Activated naive CD4-positive, alpha-beta T cell treated with anti-CD3 and anti-CD28 coated beads for 36 hours (primary cell): ENCODE measurements at regions not wholly inside any gene's neighbourhood (a gene's known extent, or its start where the extent isn't known, plus 50 kb on each side); places are given as distances from the start of the nearest gene placed in this dataset.
"Not testable (repeated sequence)": the region's sequence is repeated elsewhere in the genome, so short reads cannot be mapped to it uniquely, and the experiment has no call there.

Experiments
- CTCF ChIA-PET: fragments of 350-600 bp; sonication (Branson Sonifier 250); formaldehyde crosslinking; loops from one replicate; lab custom pipeline; 2021; ENCODE audit warnings: antibody characterized with exemption; lab: Charles Lee
- DNase-seq: peaks from one replicate; pipeline ENCODE4 v3.0.0-alpha.2; 2020
- H3K27ac Mint-ChIP-seq: one replicate; pipeline ENCODE4 v1.8.0; 2021; ENCODE audit warnings: mild to moderate bottlenecking, mixed read lengths
- H3K27me3 Mint-ChIP-seq: one replicate; pipeline ENCODE4 v1.8.0; 2021; ENCODE audit warnings: low read depth, mixed read lengths
- H3K36me3 Mint-ChIP-seq: one replicate; pipeline ENCODE4 v1.8.0; 2021; ENCODE audit warnings: low read depth, mixed read lengths
- H3K4me1 Mint-ChIP-seq: one replicate; pipeline ENCODE4 v1.8.0; 2021; ENCODE audit warnings: low read depth, mixed read lengths
- H3K4me3 Mint-ChIP-seq: one replicate; pipeline ENCODE4 v1.8.0; 2021; ENCODE audit warnings: mild to moderate bottlenecking, moderate library complexity, mixed read lengths
- H3K9me3 Mint-ChIP-seq: one replicate; pipeline ENCODE4 v1.8.0; 2021; ENCODE audit warnings: mixed read lengths
- intact Hi-C: fragments of 100-400 bp; cut with micrococcal nuclease; formaldehyde crosslinking; loops from one replicate; pipeline ENCODE4 v1.15.1; 2023

DNA sequence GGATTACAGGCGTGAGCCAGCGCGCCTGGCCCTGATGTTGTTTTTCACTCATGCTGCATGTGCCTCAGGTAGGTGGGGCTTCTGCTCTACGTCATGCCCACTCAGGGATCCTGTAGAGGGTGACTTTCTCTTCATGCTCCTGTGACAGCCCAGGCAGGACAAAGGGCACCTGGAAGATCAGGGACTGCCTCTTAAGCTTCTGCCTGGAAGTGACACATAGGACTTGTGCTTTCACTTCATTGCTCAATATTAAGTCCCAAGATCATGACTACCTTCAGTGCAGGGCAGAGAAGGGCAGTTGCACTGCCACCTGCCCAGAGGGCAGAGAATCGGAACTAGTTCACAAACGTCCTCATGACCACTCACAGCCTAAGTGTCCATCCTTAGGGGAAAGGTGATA, 249.5 kb upstream of the SULF2 start:
- CTCF ChIA-PET = no interaction called here
- no peak overlapping the region for H3K27ac Mint-ChIP-seq
- H3K27me3 Mint-ChIP-seq = peaks cover 6% of the 10 kb centered on the region
- no peaks in the 10 kb centered on the region for H3K4me1 Mint-ChIP-seq
- intact Hi-C loops = no loop called here
- H3K9me3 Mint-ChIP-seq = no peaks in the 10 kb centered on the region
- no peaks in the 10 kb centered on the region for H3K36me3 Mint-ChIP-seq
- no peak overlapping the region for H3K4me3 Mint-ChIP-seq
- no peak for DNase-seq

DNA sequence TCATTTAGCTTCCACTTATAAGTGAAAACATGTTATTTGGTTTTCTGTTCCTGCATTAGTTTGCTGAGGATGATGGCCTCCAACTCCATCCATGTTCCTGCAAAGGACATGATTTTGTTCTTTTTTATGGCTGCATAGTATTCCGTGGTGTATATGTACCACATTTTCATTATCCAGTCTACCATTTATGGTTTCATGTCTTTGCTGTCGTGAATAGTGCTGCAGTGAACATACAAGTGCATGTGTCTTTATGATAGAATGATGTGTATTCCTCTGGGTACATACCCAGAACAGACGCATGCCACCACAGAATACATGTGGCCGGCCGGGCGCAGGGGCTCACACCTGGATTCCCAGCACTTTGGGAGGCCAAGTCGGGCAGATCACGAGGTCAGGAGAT, 247.7 kb upstream of the SULF2 start:
- H3K4me1 Mint-ChIP-seq, intact Hi-C loops, H3K27me3 Mint-ChIP-seq, H3K4me3 Mint-ChIP-seq, H3K27ac Mint-ChIP-seq, H3K36me3 Mint-ChIP-seq, DNase-seq, H3K9me3 Mint-ChIP-seq: not testable (repeated sequence)
- CTCF ChIA-PET = interaction anchor here (0.8 kb wide), 1 partner anchor 22 kb away, joined by 6 read pairs; no protein-coding TSS in a partner anchor

DNA sequence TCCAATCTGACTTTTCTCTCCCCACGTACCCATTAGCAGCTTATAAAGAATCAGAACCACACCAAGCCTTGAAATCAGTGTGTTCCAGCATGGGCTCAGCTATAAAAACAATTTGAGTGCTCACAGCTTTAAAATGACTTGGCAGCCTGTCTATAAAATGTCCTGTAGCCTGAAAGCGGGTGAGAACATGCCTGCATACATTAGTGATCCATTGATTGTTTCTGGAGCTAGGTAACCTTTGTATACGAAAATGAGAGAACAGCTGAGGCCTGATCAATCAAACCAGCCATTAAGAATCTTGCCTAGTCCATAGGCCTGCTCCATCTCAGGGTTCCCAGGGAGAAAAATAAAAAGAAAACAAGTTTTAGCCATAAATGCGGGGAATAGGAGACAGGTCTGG, 245.8 kb upstream of the SULF2 start:
- no peaks in the 10 kb centered on the region for H3K9me3 Mint-ChIP-seq
- no peak for DNase-seq
- peaks cover 3% of the 10 kb centered on the region for H3K27me3 Mint-ChIP-seq
- H3K36me3 Mint-ChIP-seq = no peaks in the 10 kb centered on the region
- CTCF ChIA-PET = no interaction called here
- no peak overlapping the region for H3K27ac Mint-ChIP-seq
- intact Hi-C loops = no loop called here
- H3K4me1 Mint-ChIP-seq = no peaks in the 10 kb centered on the region
- H3K4me3 Mint-ChIP-seq = no peak overlapping the region

DNA sequence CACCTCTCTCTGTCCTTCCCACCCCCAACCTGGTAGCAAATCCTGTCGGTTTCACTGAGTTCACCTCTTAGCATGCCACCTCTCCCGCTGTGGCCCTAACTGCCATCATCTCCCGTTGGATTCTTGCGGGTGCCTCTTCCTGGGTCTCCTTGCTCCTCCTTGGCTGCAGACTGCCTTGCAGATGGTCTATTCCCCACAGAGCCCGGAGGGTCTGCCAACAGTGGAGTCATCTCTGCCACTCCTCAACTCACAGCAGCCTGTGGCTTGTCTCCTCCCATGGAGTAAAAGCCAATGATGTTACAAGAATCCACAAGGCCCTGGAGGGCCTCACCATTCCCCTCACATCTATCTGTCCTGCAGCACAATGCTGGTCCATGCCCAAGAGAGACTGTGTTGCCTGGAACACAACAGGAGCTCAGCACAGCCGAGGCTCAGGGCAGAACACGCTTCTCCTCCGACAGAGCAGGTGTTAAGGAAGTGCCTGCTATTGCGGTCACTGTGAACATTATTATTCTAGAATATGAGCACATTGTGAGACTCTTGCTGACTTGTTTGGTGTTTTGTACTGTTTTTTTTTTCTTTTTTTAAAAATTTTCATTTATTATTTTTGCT, 241.8 kb upstream of the SULF2 start:
- Mint-ChIP-seq H3K27ac (no peak overlapping the region), H3K4me1 (no peaks in the 10 kb centered on the region), H3K36me3 (no peaks in the 10 kb centered on the region), H3K4me3 (no peak overlapping the region), H3K9me3 (no peaks in the 10 kb centered on the region), H3K27me3 (peaks cover 2% of the 10 kb centered on the region)
- no peak for DNase-seq
- intact Hi-C loops = no loop called here
- CTCF ChIA-PET = no interaction called here

DNA sequence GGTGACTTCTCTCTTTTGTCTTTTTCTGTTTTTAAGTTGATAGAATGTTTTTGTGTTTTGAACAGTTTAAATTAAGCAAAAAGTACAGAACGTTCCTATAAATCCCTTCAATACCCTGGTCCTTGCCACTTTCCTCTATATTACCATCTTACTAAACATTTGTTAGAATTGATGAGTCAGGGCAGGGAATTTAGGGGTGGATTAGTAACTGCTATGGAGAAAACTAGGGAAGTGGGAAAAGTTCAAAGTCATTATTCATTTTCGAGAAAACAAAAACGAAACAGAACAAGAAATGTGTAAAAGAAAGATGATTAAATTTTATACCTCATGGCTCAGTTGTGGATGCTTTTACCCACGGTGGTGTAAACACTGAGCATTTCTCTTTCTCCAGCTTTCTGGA, 240.4 kb upstream of the SULF2 start:
- intact Hi-C loops = no loop called here
- DNase-seq = no peak
- Mint-ChIP-seq H3K27me3 (peaks cover 2% of the 10 kb centered on the region), H3K4me1 (no peaks in the 10 kb centered on the region), H3K9me3 (no peaks in the 10 kb centered on the region), H3K36me3 (no peaks in the 10 kb centered on the region), H3K27ac (no peak overlapping the region), H3K4me3 (no peak overlapping the region)
- CTCF ChIA-PET = no interaction called here

DNA sequence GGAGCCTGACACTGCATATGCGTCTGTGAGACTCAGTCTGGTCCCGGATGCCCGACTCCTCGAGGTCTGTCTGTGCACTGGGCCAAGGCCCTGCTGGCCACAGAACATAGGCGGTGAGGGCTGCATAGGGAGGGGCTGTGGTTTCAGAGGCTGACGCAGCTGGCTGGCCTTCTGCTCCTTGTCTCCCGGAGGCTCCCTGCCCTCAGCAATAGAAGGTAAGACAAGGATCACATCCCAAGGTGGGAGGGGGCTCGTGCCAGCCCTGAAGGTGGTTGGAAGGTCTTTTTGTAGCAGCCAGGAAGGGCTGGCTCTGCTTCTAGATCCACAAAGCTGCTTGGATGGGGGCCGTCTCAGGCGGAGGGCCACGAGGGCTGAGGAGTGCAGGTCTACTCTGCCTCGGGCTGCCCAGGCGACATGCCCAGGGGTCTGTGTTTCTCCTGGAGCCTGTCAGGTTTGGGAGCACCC, 239.8 kb upstream of the SULF2 start:
- intact Hi-C loops = no loop called here
- no peak for DNase-seq
- no peaks in the 10 kb centered on the region for H3K9me3 Mint-ChIP-seq
- no peak overlapping the region for H3K27ac Mint-ChIP-seq
- CTCF ChIA-PET = no interaction called here
- H3K36me3 Mint-ChIP-seq = no peaks in the 10 kb centered on the region
- H3K4me3 Mint-ChIP-seq = no peak overlapping the region
- H3K4me1 Mint-ChIP-seq = no peaks in the 10 kb centered on the region
- peaks cover 6% of the 10 kb centered on the region for H3K27me3 Mint-ChIP-seq

DNA sequence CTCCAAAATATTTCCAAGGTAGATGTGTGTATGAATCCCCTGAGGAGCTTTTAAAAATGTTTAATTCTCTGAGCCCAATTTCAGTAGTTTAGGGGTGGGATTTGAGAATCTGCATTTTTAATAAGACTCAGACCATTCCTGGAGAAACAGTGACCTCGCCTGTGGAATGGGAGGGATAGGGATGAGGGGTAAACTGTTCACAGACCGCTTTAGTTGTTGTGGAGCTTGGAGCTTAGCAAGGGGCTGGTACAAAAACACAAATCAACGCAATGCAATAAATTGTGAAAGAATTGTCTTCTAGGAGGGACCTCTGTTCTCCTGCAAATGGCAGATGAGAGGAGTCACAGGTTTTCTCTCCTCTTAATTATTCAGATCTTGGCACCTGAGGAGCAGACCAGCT, 239.3 kb upstream of the SULF2 start:
- H3K4me3 Mint-ChIP-seq = no peak overlapping the region
- H3K27ac Mint-ChIP-seq = no peak overlapping the region
- DNase-seq = no peak
- intact Hi-C loops = no loop called here
- no peaks in the 10 kb centered on the region for H3K9me3 Mint-ChIP-seq
- CTCF ChIA-PET = no interaction called here
- H3K4me1 Mint-ChIP-seq = no peaks in the 10 kb centered on the region
- no peaks in the 10 kb centered on the region for H3K36me3 Mint-ChIP-seq
- H3K27me3 Mint-ChIP-seq = peaks cover 10% of the 10 kb centered on the region

DNA sequence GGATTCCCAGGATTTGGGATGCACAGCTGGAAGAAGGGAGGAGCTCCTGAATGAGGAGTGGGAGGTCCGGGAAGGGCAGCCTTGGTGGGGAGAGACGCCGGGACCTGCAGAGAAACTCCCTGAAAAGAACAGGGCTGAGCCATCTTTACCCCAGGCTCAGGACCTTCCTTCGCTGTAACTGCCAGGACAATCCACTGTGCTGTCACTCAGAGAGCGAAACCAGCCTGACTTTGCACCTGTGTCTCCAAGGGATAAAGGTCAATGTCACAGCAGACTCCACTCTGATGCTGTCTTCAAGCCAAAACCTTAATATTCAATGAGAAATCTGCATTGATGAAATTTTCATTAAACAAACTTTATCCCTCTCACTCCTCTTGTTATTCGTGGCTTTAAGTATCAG, 235.4 kb upstream of the SULF2 start:
- H3K4me1 Mint-ChIP-seq, intact Hi-C loops: not testable (repeated sequence)

DNA sequence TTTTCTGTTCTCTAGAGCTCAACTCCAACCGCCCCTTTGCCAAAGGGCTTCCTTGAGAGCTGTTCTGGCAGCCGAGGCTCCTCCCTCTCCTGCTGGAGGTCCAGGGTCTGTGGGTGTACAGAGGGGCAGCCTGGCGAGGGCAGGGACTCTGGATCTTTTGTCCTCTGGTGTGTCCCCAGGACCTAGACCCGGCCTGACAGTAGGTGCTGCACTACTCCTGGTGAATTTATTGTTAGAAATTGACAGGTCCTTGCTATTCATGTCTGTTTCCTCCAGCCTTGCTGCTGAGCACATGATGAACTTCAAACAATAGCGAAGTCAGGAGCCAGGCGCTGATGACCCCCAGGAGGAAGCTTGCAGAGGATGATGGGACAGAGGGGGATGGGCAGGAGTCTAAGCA, 234.7 kb upstream of the SULF2 start:
- H3K27me3 Mint-ChIP-seq = peaks cover 21% of the 10 kb centered on the region
- CTCF ChIA-PET = no interaction called here
- no peaks in the 10 kb centered on the region for H3K4me1 Mint-ChIP-seq
- intact Hi-C loops = no loop called here
- no peaks in the 10 kb centered on the region for H3K9me3 Mint-ChIP-seq
- no peak overlapping the region for H3K27ac Mint-ChIP-seq
- no peaks in the 10 kb centered on the region for H3K36me3 Mint-ChIP-seq
- DNase-seq = no peak
- no peak overlapping the region for H3K4me3 Mint-ChIP-seq

More for the DNA sequence above, 235.4 kb upstream of the SULF2 start:
- H3K27ac Mint-ChIP-seq, CTCF ChIA-PET, H3K36me3 Mint-ChIP-seq, H3K9me3 Mint-ChIP-seq, DNase-seq, H3K4me3 Mint-ChIP-seq: not testable (repeated sequence)
- H3K27me3 Mint-ChIP-seq = peaks cover 21% of the 10 kb centered on the region

DNA sequence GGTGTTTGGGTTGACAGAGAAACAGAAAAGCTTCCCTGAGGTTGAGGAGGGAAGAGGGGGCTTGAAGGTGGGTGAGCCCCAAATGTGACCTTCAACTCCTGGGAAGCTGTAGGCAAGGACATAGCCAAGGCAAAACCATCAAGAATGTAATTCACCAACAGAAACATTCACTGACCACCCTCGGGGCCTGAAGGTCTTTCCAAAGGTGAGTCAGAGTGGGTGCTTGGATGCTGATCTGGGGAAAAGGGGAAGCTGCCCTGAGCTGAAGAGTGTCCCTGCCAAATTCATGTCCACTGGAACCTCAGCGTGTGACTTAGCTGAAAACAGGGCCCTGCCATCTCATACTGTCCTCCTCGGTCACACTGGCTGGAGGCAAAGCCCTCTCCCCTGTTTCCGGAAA, 234.2 kb upstream of the SULF2 start:
- Mint-ChIP-seq H3K27me3 (peaks cover 21% of the 10 kb centered on the region), H3K9me3 (no peaks in the 10 kb centered on the region), H3K4me1 (no peaks in the 10 kb centered on the region), H3K27ac (no peak overlapping the region), H3K4me3 (no peak overlapping the region), H3K36me3 (no peaks in the 10 kb centered on the region)
- intact Hi-C loops = no loop called here
- CTCF ChIA-PET = no interaction called here
- no peak for DNase-seq

DNA sequence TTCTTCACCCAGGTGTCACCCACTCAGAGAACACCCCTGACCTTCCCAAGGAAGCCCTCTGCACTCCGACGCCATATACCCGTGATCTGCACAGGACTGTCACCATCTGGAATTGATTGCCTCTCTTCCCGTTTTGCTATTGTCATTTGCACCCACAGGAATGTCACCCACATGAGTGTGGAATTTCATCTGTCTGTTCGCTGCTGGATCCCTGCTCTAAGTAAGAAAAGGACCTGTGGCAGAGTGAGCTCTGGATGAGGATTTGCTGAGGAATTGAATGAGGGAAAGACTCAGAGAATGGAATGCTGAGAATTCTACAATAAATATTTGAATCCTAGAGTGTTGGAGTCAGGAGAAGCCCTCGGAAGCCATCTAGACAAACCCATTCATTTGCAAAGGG, 233.6 kb upstream of the SULF2 start:
- CTCF ChIA-PET, intact Hi-C loops, H3K4me3 Mint-ChIP-seq, DNase-seq, H3K9me3 Mint-ChIP-seq, H3K27ac Mint-ChIP-seq, H3K36me3 Mint-ChIP-seq, H3K4me1 Mint-ChIP-seq: not testable (repeated sequence)
- peaks cover 21% of the 10 kb centered on the region for H3K27me3 Mint-ChIP-seq

DNA sequence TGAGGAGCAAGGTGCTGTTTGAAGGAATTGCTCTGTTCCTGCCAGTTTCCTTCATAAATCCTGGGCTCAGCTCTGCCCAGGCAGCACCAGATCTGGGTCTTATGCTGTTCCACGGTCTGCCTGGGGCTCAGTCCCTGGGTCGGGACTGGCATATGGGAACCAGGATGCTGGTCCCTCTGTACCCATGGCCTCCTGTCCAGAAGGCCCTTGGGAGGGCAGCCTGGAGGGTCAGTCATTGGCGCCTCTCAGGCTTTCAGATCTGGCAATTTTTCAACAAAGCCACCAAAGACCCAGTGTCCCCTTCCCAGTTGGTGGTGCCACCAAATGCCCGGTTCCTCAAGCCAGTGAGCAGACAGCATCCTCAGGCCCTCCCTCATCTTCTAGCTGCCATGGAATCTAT, 232.7 kb upstream of the SULF2 start:
- Mint-ChIP-seq H3K4me1 (no peaks in the 10 kb centered on the region), H3K4me3 (no peak overlapping the region), H3K27ac (no peak overlapping the region), H3K9me3 (peaks cover 4% of the 10 kb centered on the region), H3K36me3 (no peaks in the 10 kb centered on the region), H3K27me3 (peaks cover 19% of the 10 kb centered on the region)
- intact Hi-C loops = no loop called here
- CTCF ChIA-PET = no interaction called here
- no peak for DNase-seq

DNA sequence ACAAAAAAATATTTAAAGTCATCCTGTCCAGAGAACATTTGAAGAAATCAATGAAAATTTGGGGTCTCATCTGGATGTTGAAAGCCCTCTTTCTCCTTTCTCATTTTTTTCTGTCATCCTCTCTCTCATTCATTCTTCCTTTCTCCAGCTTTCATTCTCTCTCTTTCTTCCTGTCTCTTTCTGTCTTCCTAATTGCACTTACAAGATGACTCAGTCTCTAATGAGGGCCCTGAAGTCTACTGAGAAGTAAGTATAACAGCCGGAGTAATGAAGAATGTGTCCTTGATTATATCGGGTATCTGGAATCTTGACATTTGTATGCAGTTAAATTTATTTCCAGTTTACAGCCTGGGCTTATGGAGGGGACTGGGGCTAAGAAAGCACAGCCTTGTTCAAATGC, 232.2 kb upstream of the SULF2 start:
- CTCF ChIA-PET = no interaction called here
- Mint-ChIP-seq H3K4me1 (no peaks in the 10 kb centered on the region), H3K9me3 (peaks cover 6% of the 10 kb centered on the region), H3K4me3 (no peak overlapping the region), H3K27me3 (peaks cover 19% of the 10 kb centered on the region), H3K27ac (no peak overlapping the region), H3K36me3 (no peaks in the 10 kb centered on the region)
- intact Hi-C loops = no loop called here
- no peak for DNase-seq
